NB4 (cell line): ENCODE measurements at regions not wholly inside any gene's neighbourhood (a gene's known extent, or its start where the extent isn't known, plus 50 kb on each side); places are given as distances from the start of the nearest gene placed in this dataset.

Source experiments
- CTCF ChIP-seq: IDR thresholded peaks from one replicate; pipeline ENCODE4 v1.5.1; 2012; ENCODE audit warnings: low read depth, low read length
- MYC ChIP-seq: IDR thresholded peaks from 2 replicates; pipeline ENCODE4 v1.6.1; 2011; ENCODE audit warnings: low read depth, low read length
- POLR2A ChIP-seq: IDR thresholded peaks from 2 replicates; pipeline ENCODE4 v1.6.1; 2011; ENCODE audit warnings: mild to moderate bottlenecking; ENCODE audit not compliant: insufficient read length; ENCODE audit errors: extremely low read depth

GRCh38 chr4:33270403-33270802, 2550.2 kb downstream of the PCDH7 start:
- TF ChIP-seq POLR2A (no peak), CTCF (no peak), MYC (no peak)
